Activated CD4-positive, CD25-positive, alpha-beta regulatory T cell (primary cell): ENCODE measurements at regions not wholly inside any gene's neighbourhood (a gene's known extent, or its start where the extent isn't known, plus 50 kb on each side); places are given as distances from the start of the nearest gene placed in this dataset.
A peak's percentile ranks its signal among the peaks of the same experiment; 100 is the strongest.
"Not testable (repeated sequence)": the region's sequence is repeated elsewhere in the genome, so short reads cannot be mapped to it uniquely, and the experiment has no call there.

Experiments
- DNase-seq, 4 experiments: peaks; one replicate each; lab custom pipeline; 2025; lab: John Stamatoyannopoulos, UW

- DNase-seq = no peak
Measured at GRCh38 chr5:126677121-126677520, 76.4 kb downstream of the PHAX start.

GRCh38 chr5:126680191-126680817 is 79.6 kb downstream of the PHAX start:
- DNase-seq = no peak

GRCh38 chr5:126681314-126681713 is 80.6 kb downstream of the PHAX start:
- DNase-seq = not testable (repeated sequence)

- DNase-seq = no peak
Measured at GRCh38 chr5:126681970-126682369, 81.2 kb downstream of the PHAX start.

GRCh38 chr5:126682856-126683255 is 82.1 kb downstream of the PHAX start:
- no peak for DNase-seq

GRCh38 chr5:126683912-126684311 is 83.2 kb downstream of the PHAX start:
- no peak for DNase-seq

- DNase-seq = peak in 1 of 4 experiments; percentile 28
Measured at GRCh38 chr5:126684656-126685442, 84.1 kb downstream of the PHAX start.

GRCh38 chr5:126686451-126687126 is 85.8 kb downstream of the PHAX start:
- no peak for DNase-seq

- no peak for DNase-seq
Measured at GRCh38 chr5:126692971-126693370, 84.0 kb upstream of the LMNB1 start.

GRCh38 chr5:126693806-126694205 is 83.1 kb upstream of the LMNB1 start:
- no peak for DNase-seq

GRCh38 chr5:126694403-126694802 is 82.5 kb upstream of the LMNB1 start:
- no peak for DNase-seq

GRCh38 chr5:126695091-126695490 is 81.8 kb upstream of the LMNB1 start:
- no peak for DNase-seq

- no peak for DNase-seq
Measured at GRCh38 chr5:126707080-126707479, 69.9 kb upstream of the LMNB1 start.

GRCh38 chr5:126715765-126716164 is 61.2 kb upstream of the LMNB1 start:
- no peak for DNase-seq

GRCh38 chr5:126716861-126717260 is 60.1 kb upstream of the LMNB1 start:
- DNase-seq = no peak

GRCh38 chr5:126718236-126718868 is 58.6 kb upstream of the LMNB1 start:
- no peak for DNase-seq

- no peak for DNase-seq
Measured at GRCh38 chr5:126720369-126720768, 56.6 kb upstream of the LMNB1 start.

GRCh38 chr5:126723643-126724042 is 53.3 kb upstream of the LMNB1 start:
- DNase-seq = no peak
